ENCODE measurements at regions not wholly inside any gene's neighbourhood (a gene's known extent, or its start where the extent isn't known, plus 50 kb on each side); places are given as distances from the start of the nearest gene placed in this dataset.

GRCh38 chr9:13769006-13769405 lies 489.5 kb upstream of the MPDZ start:
- H3K4me3 ChIP-seq = no peak overlapping the region
- H3K9me3 ChIP-seq = no peaks in the 10 kb centered on the region
- no peak for TF ChIP-seq CTCF (IDR thresholded peaks at IDR 0.05)
- H3K27ac ChIP-seq = no peak overlapping the region
- ATAC-seq (ENCODE audit: insufficient number of reproducible peaks, low FRiP score, low read depth) = no peak
- no peaks in the 10 kb centered on the region for H3K4me1 ChIP-seq (ENCODE audit: control insufficient read depth in 1 of 2, low read depth in 2 of 2)
- no peak for DNase-seq (ENCODE audit: low spot score)
- H3K27me3 ChIP-seq (replicated peaks; ENCODE audit: insufficient read depth) = no peaks in the 10 kb centered on the region
- no peaks in the 10 kb centered on the region for H3K36me3 ChIP-seq

GRCh38 chr9:13762209-13762608 lies 482.7 kb upstream of the MPDZ start:
- no peaks in the 10 kb centered on the region for H3K27me3 ChIP-seq (replicated peaks; ENCODE audit: insufficient read depth)
- no peak for DNase-seq (ENCODE audit: low spot score)
- no peak overlapping the region for H3K4me3 ChIP-seq
- no peak for TF ChIP-seq CTCF (IDR thresholded peaks at IDR 0.05)
- no peak for ATAC-seq (ENCODE audit: insufficient number of reproducible peaks, low FRiP score, low read depth)
- H3K9me3 ChIP-seq = no peaks in the 10 kb centered on the region
- no peaks in the 10 kb centered on the region for H3K4me1 ChIP-seq (ENCODE audit: control insufficient read depth in 1 of 2, low read depth in 2 of 2)
- no peaks in the 10 kb centered on the region for H3K36me3 ChIP-seq
- H3K27ac ChIP-seq = no peak overlapping the region

- no peak overlapping the region for H3K4me3 ChIP-seq
Observed at GRCh38 chr9:13759551-13759950, 480.1 kb upstream of the MPDZ start.

GRCh38 chr9:13758936-13759335 lies 479.4 kb upstream of the MPDZ start:
- Histone ChIP-seq H3K27me3 (replicated peaks; ENCODE audit: insufficient read depth) (no peaks in the 10 kb centered on the region), H3K9me3 (no peaks in the 10 kb centered on the region), H3K27ac (no peak overlapping the region), H3K4me3 (no peak overlapping the region), H3K36me3 (no peaks in the 10 kb centered on the region), H3K4me1 (ENCODE audit: control insufficient read depth in 1 of 2, low read depth in 2 of 2) (no peaks in the 10 kb centered on the region)
- TF ChIP-seq CTCF (IDR thresholded peaks at IDR 0.05) = no peak
- ATAC-seq (ENCODE audit: insufficient number of reproducible peaks, low FRiP score, low read depth) (no peak), DNase-seq (ENCODE audit: low spot score) (no peak)

More at GRCh38 chr9:13759551-13759950, 480.1 kb upstream of the MPDZ start:
- no peaks in the 10 kb centered on the region for H3K9me3 ChIP-seq
- H3K27me3 ChIP-seq (replicated peaks; ENCODE audit: insufficient read depth) = no peaks in the 10 kb centered on the region
- no peaks in the 10 kb centered on the region for H3K4me1 ChIP-seq (ENCODE audit: control insufficient read depth in 1 of 2, low read depth in 2 of 2)
- no peak for TF ChIP-seq CTCF (IDR thresholded peaks at IDR 0.05)
- H3K36me3 ChIP-seq = no peaks in the 10 kb centered on the region
- ATAC-seq (ENCODE audit: insufficient number of reproducible peaks, low FRiP score, low read depth) = no peak
- no peak overlapping the region for H3K27ac ChIP-seq
- no peak for DNase-seq (ENCODE audit: low spot score)

GRCh38 chr9:13756943-13757342 lies 477.5 kb upstream of the MPDZ start:
- ATAC-seq (ENCODE audit: insufficient number of reproducible peaks, low FRiP score, low read depth) (no peak), DNase-seq (ENCODE audit: low spot score) (no peak)
- TF ChIP-seq CTCF (IDR thresholded peaks at IDR 0.05) = no peak
- no peaks in the 10 kb centered on the region for H3K36me3 ChIP-seq
- H3K27me3 ChIP-seq (replicated peaks; ENCODE audit: insufficient read depth) = no peaks in the 10 kb centered on the region
- H3K4me1 ChIP-seq (ENCODE audit: control insufficient read depth in 1 of 2, low read depth in 2 of 2) = no peaks in the 10 kb centered on the region
- no peak overlapping the region for H3K27ac ChIP-seq
- H3K9me3 ChIP-seq = no peaks in the 10 kb centered on the region
- no peak overlapping the region for H3K4me3 ChIP-seq

All from thoracic aorta (tissue), 2 donors.